T-helper 2 cell treated with Interferon-gamma antibody and Interleukin-4, amounts not matched to agents 100 ng/mL and 5 ng/mL, for 36 hours (primary cell): ENCODE measurements at regions not wholly inside any gene's neighbourhood (a gene's known extent, or its start where the extent isn't known, plus 50 kb on each side); places are given as distances from the start of the nearest gene placed in this dataset.
"Not testable (repeated sequence)": the region's sequence is repeated elsewhere in the genome, so short reads cannot be mapped to it uniquely, and the experiment has no call there.

Source experiments
- intact Hi-C: fragments of 100-400 bp; cut with micrococcal nuclease; formaldehyde crosslinking; loops from one replicate; pipeline ENCODE4 v1.15.1; 2023

DNA sequence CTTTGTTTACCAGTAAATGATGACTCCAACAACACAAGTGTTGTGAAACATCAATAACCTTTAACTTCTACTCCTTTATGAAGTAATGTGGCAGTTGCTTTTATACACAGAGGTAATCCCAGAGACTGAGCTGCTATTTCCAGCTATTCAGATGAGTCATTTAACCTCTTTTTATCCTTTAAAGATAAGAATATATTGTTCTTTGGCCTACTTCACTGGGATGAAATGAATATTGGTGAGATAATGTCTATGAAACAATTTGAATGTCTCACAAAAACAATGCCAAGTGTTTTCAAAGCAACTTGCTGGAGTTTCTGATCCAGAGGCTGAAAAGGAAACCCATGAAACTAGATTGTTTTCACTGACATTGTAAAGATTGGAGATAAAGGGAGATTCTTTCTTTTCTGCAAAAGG, 564.4 kb upstream of the LUZP2 start:
- intact Hi-C loops = no loop called here

GRCh38 chr11:23933721-23934120, 563.1 kb upstream of the LUZP2 start:
- intact Hi-C loops = no loop called here

DNA sequence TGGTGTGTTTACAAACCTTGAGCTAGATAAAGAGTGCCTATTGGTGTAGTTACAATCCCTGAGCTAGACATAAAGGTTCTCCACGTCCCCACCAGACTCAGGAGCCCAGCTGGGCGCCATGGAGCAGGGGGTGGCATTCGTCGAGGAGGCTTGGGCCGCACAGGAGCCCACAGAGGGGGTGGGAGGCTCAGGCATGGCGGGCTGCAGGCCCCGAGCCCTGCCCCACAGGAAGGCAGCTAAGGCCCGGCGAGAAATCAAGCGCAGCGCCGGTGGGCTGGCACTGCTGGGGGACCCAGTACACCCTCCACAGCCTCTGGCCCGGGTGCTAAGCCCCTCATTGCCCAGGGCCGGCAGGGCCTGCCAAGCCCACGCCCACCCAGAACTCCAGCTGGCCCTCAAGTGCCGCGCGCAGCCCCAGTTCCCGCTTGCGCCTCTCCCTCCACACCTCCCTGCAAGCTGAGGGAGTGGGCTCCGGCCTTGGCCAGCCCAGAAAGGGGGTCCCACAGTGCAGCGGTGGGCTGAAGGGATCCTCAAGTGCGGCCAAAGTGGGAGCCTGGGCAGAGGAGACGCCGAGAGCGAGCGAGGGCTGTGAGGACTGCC, 562.1 kb upstream of the LUZP2 start:
- intact Hi-C loops = not testable (repeated sequence)

- intact Hi-C loops = not testable (repeated sequence)
Observed at GRCh38 chr11:23942117-23942815, 554.6 kb upstream of the LUZP2 start.

- intact Hi-C loops = no loop called here
Observed at GRCh38 chr11:23944923-23945322, 551.9 kb upstream of the LUZP2 start.

DNA sequence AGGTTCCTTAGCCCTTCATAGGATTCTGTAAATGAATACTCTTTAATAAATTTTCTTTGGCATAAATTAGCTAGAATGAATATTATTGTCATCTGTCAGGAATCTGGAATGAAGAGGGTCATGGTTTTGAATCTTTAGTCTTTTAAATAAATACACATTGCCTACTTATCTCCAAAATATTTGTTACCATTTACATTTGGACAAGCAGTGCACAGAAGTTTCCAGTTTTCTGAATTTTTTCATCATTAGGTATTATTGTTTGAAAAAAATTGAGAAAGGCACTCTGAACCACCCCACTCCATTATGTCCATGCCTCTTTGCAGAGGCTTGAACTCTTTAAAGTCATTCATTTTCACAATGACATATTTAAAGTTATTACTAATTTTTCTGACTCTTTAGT, 549.0 kb upstream of the LUZP2 start:
- intact Hi-C loops = no loop called here

DNA sequence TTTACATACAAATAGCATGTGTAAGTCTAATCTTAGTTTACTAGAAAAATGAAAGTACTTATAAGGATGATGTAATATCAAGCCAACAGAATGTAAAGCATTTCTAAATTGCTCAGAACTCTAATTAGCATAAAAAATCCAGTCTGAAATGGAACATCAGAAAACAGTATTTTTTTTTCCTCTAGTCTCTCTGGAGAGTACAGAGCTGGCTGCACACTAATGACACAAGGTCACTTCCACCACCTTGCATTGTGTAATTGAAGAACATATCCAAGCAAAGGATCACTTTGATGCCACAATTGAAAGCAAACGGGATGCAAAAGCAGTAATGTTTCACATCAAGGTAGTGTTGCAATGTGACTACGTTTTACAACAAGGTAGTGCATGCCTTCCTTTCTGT, 548.0 kb upstream of the LUZP2 start:
- intact Hi-C loops = no loop called here

- intact Hi-C loops = no loop called here
Observed at GRCh38 chr11:23953951-23954710, 542.7 kb upstream of the LUZP2 start.

DNA sequence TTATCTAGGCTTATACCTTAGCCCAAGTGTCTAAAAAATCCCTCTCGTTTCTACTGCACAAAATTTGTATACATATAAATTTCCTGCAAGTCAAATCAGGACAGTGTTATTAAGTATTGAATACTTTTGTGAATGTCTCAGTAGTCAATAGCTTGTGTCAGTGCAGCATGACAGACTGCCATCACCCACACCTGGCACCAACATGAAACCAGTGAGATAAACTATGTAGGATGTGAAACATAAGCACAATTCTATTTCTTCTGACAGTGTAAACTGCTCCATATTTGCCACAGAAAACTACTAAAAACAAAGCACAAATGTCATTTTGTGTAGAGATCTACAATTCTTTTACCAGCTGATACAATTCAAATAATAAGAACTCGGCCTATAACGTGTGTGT, 542.1 kb upstream of the LUZP2 start:
- intact Hi-C loops = no loop called here

- intact Hi-C loops = no loop called here
Observed at GRCh38 chr11:23956586-23956985, 540.3 kb upstream of the LUZP2 start.

- intact Hi-C loops = no loop called here
Observed at GRCh38 chr11:23957314-23957713, 539.5 kb upstream of the LUZP2 start.

- intact Hi-C loops = no loop called here
Observed at GRCh38 chr11:23959462-23959861, 537.4 kb upstream of the LUZP2 start.

- intact Hi-C loops = no loop called here
Observed at GRCh38 chr11:23961503-23962338, 535.1 kb upstream of the LUZP2 start.

DNA sequence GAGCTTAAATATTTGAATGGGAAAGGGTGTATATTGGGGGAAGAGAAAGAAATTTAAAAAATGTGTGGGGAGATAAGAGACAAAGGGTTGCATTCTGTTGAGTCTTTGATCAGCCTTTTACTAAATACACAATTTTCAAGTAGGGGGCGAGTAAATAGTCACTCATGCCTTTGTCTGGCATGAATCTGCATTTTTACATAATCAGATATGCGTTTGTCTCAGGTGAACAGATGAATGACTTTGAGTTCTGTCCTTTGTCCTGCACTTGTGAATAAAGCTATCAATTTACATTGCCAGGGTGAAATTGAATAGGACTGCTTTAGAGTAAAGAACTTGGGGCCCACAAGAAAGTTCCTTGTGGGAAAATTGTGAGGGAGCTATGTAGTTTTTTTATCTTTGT, 523.6 kb upstream of the LUZP2 start:
- intact Hi-C loops = no loop called here

DNA sequence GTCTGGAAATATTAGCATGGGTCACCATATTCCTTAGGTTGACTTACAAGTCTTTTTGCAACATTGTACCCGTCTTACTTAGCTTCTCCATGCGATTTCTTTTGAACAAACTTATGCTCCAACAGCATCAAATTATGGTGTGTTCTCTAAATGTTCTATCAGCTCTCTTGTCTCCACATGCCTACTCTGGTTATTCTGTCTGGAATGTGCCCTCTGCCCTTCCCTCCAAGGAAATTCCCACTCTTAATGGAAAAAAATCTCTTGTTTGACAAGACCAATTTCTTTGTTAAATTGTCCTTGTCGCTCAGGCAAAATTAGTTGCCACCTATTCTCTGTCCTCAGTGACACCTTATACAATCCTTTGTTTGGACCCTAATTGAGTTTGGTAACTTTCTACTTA, 522.8 kb upstream of the LUZP2 start:
- intact Hi-C loops = no loop called here

GRCh38 chr11:23974601-23975000, 522.3 kb upstream of the LUZP2 start:
- intact Hi-C loops = no loop called here

DNA sequence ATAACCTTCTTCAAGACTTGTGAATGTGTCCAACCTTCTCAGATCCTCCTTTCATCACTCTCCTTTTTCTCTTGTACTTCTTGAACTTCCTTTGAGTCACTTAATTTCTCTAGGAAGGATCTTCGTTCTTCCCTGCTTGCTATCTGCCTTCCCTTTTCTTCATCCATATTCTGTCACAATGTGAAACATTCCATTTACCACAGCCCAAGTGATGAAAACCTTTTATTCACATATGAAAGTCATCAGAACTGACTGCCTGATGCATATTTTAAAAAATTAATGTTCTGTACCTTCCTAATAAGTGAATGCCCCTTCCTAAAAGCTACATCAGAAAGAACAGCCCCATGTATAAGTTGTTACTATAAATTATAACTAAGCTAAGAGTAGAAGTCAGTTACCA, 520.4 kb upstream of the LUZP2 start:
- intact Hi-C loops = no loop called here

DNA sequence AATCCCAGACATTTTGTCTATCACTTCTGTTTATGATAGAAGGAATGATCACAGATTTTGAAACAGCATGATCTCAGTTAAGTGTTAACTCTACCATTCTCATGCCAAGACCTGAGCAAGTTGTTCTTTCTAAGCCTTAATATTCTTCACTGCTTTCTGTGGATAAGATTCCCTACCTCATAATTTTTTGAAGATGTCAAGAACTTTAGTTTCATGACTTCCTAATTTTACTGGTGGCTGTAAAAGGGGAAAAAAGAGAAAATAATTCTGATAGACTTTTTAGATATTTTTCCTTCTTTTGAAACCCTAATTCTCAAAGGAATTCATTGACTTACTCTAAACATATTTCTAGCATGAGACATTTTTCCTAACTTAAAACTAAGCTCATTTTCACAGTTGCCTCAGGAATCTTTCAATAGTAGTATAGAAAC, 520.0 kb upstream of the LUZP2 start:
- intact Hi-C loops = no loop called here

- intact Hi-C loops = no loop called here
Observed at GRCh38 chr11:23988381-23989006, 508.4 kb upstream of the LUZP2 start.

DNA sequence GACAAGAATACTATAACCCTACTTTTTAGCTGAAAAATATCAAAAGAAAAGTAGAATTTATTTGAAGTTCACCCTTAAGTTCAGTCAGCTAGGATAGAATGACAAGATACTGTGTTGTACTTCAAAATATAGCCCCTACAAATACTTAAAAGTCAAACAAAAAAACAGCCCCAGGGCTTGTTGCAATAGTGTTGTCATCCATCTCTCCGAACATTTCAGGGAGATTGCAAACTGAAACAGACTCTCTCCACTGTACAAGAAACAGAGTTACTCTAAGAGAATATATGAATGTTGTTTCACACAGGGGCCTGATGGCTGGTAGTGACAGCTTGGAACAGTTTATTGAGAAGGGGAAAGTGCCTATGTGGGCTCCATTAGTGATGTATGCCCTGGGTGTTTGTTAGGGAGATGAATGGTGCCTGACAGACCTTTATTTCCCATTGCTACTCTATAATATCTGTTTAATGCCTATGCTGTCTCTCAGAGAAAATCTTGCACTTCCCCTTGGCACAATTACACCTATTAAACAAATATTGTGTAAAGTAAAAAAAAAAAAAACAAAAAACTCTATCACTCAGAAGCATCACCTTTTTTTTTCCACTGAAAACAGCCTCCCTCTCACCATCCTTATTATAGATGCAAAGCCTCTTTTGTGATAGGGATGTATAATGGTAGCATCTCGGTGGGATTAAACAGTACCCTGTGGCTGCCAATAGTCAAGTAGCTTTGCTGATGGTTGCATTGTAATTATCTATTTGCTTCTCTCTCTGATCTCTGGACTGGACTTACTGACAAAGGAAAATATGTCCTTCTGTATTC, 506.3 kb upstream of the LUZP2 start:
- intact Hi-C loops = no loop called here
